Heart left ventricle (tissue), 16 donors: ENCODE measurements at regions not wholly inside any gene's neighbourhood (a gene's known extent, or its start where the extent isn't known, plus 50 kb on each side); places are given as distances from the start of the nearest gene placed in this dataset.
"Not testable (repeated sequence)": the region's sequence is repeated elsewhere in the genome, so short reads cannot be mapped to it uniquely, and the experiment has no call there.

Experiments
- ATAC-seq, 4 donors: fragments of 200-7000 bp; cut with Tn5 transposase; one replicate each; pipeline ENCODE4 v1.9.1; 2020 to 2022; ENCODE audit warnings: moderate library complexity in 4 of 4, mild to moderate bottlenecking in 3 of 4, moderate number of reproducible peaks in 1 of 4
- DNase-seq, 5 donors: peaks; one replicate each; pipeline ENCODE4 v3.0.0-alpha.2; 2020
- H3K27ac ChIP-seq, 12 donors: fragments of 200-600 bp; sonication (generic) in 4 of 12; one replicate each; pipeline versions ENCODE4 v1.5.0 to v1.8.0; 2016 to 2022; ENCODE audit warnings: mild to moderate bottlenecking in 2 of 12
- H3K27me3 ChIP-seq, 9 donors: fragments of 200-600 bp; sonication (generic) in 2 of 9; one replicate each; pipeline versions ENCODE4 v1.5.1 to v1.8.0; 2016 to 2022; ENCODE audit warnings: mild to moderate bottlenecking in 3 of 9
- H3K36me3 ChIP-seq, 9 donors: fragments of 200-600 bp; sonication (generic) in 2 of 9; one replicate each; pipeline versions ENCODE4 v1.5.0 to v1.8.0; 2018 to 2022; ENCODE audit warnings: mild to moderate bottlenecking in 2 of 9
- H3K4me1 ChIP-seq, 12 donors: fragments of 200-600 bp; sonication (generic) in 4 of 12; one replicate each; pipeline versions ENCODE4 v1.5.0 to v1.8.0; 2016 to 2022; ENCODE audit warnings: mild to moderate bottlenecking in 3 of 12
- H3K4me3 ChIP-seq, 12 donors: fragments of 200-600 bp; sonication (generic) in 4 of 12; one replicate each; pipeline versions ENCODE4 v1.5.0 to v1.8.0; 2017 to 2022; ENCODE audit warnings: mild to moderate bottlenecking in 9 of 12, moderate library complexity in 4 of 12
- H3K9me3 ChIP-seq, 12 donors: fragments of 200-600 bp; sonication (generic) in 4 of 12; one replicate each; pipeline versions ENCODE4 v1.5.0 to v1.8.0; 2016 to 2022; ENCODE audit warnings: mild to moderate bottlenecking in 1 of 12
- WGBS, 4 donors: extraction: QIAGEN DNeasy Blood & Tissue Kit in 2 of 4; methylation state at CpG; one replicate each; pipeline versions ENCODE4 v1.1.5 to v1.1.7; 2013 to 2018; 5-methylcytosine and 5-hydroxymethylcytosine counted together
- intact Hi-C, 10 donors: fragments of 100-400 bp; cut with DNase I; formaldehyde crosslinking; loops; one replicate each; pipeline versions ENCODE4 v1.11.1 to v1.14.2; 2022
- donor health status: ischemic (EF 13 %, LVEDD 7.1; RV severe dilation, severe dysfunction).
- donor health status: healthy with polysubstance abuse.
- donor health status: DM: no; HTN: yes; CAD: no.
- donor health status: DM: no; HTN: no; CAD: no.
- donor health status: ischemic (EF 25% LVEDD 6.9; RV normal size, moderate dysfunction).
- donor health status: ischemic (EF 25% LVEDD 5.7; RV mildly dilated, moderate dysfunction).
- donor health status: healthy.
- donor health status: DM: yes; HTN: yes; CAD: no.
- donor health status: ischemic (EF 35%, LVEDD 5.7; RV mildly dilated, moderate dysfunction).
- donor health status: nonischemic (EF 11% LVEDD 7.7; RV severe dilation, severe dysfunction).
- donor health status: DM: yes; HTN: yes; CAD: no.
- donor health status: PGD.
- donor health status: ischemic (EF 29% LVEDD 5.4; RV normal size, mild dysfunction).
- donor health status: nonischemic (EF 23%, LVEDD 6.1; RV moderate dilation, normal function).

GRCh38 chr12:9493325-9493724 is 114.4 kb downstream of the KLRB1 start:
- H3K27me3 ChIP-seq, H3K27ac ChIP-seq, H3K36me3 ChIP-seq, H3K4me1 ChIP-seq, H3K4me3 ChIP-seq, H3K9me3 ChIP-seq, ATAC-seq, DNase-seq, intact Hi-C loops: not testable (repeated sequence)

- H3K36me3 ChIP-seq, DNase-seq: not testable (repeated sequence)
Measured at GRCh38 chr12:9481289-9481688, 126.4 kb downstream of the KLRB1 start.

GRCh38 chr12:9474197-9474596 is 133.5 kb downstream of the KLRB1 start:
- intact Hi-C loops = loop anchor here in 1 of 10 donors (10.0 kb wide), 1 partner anchor 111 kb away; no protein-coding TSS in a partner anchor
- WGBS, 4 donors = 68 to 91% (median 81%) methylated on average over 2 of the region's 2 CpGs
- H3K27me3 ChIP-seq, H3K36me3 ChIP-seq, H3K4me1 ChIP-seq, DNase-seq, H3K9me3 ChIP-seq, ATAC-seq, H3K4me3 ChIP-seq, H3K27ac ChIP-seq: not testable (repeated sequence)

More at GRCh38 chr12:9481289-9481688, 126.4 kb downstream of the KLRB1 start:
- H3K27ac ChIP-seq, H3K27me3 ChIP-seq, intact Hi-C loops, H3K4me3 ChIP-seq, H3K4me1 ChIP-seq, H3K9me3 ChIP-seq, ATAC-seq: not testable (repeated sequence)
- 94 to 98% (median 96%) methylated on average over 3 of the region's 3 CpGs for WGBS, 4 donors

GRCh38 chr12:9473638-9474037 is 134.1 kb downstream of the KLRB1 start:
- DNase-seq, H3K4me3 ChIP-seq, ATAC-seq, H3K4me1 ChIP-seq, H3K9me3 ChIP-seq, H3K36me3 ChIP-seq, H3K27ac ChIP-seq, H3K27me3 ChIP-seq: not testable (repeated sequence)
- intact Hi-C loops = loop anchor here in 1 of 10 donors (10.0 kb wide), 1 partner anchor 111 kb away; no protein-coding TSS in a partner anchor
- 85 to 94% (median 90%) methylated on average over 1 of the region's 1 CpG for WGBS, 4 donors

- DNase-seq, H3K9me3 ChIP-seq, H3K36me3 ChIP-seq, H3K27ac ChIP-seq, H3K4me3 ChIP-seq, H3K4me1 ChIP-seq, H3K27me3 ChIP-seq, ATAC-seq: not testable (repeated sequence)
- intact Hi-C loops = loop anchor here in 1 of 10 donors (10.0 kb wide), 1 partner anchor 113 kb away; no protein-coding TSS in a partner anchor
- WGBS, 4 donors = 95 to 97% (median 97%) methylated on average over 6 to 8 of the region's 8 CpGs
Measured at GRCh38 chr12:9471501-9471900, 136.2 kb downstream of the KLRB1 start.

GRCh38 chr12:9470367-9470766 is 137.3 kb downstream of the KLRB1 start:
- intact Hi-C loops = loop anchor here in 1 of 10 donors (10.0 kb wide), 1 partner anchor 114 kb away; no protein-coding TSS in a partner anchor
- DNase-seq, ATAC-seq, H3K9me3 ChIP-seq, H3K27ac ChIP-seq, H3K36me3 ChIP-seq, H3K4me1 ChIP-seq, H3K4me3 ChIP-seq, H3K27me3 ChIP-seq: not testable (repeated sequence)
- WGBS, 4 donors = 77 to 89% (median 84%) methylated on average over 1 of the region's 1 CpG

GRCh38 chr12:9469956-9470355 is 137.8 kb downstream of the KLRB1 start:
- DNase-seq, H3K4me3 ChIP-seq, H3K9me3 ChIP-seq, H3K27me3 ChIP-seq, H3K4me1 ChIP-seq, H3K36me3 ChIP-seq, ATAC-seq, H3K27ac ChIP-seq: not testable (repeated sequence)
- intact Hi-C loops = loop anchor here in 4 of 10 donors (1.0 to 10.0 kb wide), 6 partner anchors 91 to 415 kb away; no protein-coding TSS in a partner anchor
- WGBS, 4 donors = 45 to 98% (median 69%) methylated on average over 1 of the region's 1 CpG

GRCh38 chr12:9469463-9469862 is 138.3 kb downstream of the KLRB1 start:
- not testable (repeated sequence) for H3K4me3 ChIP-seq, H3K27ac ChIP-seq, ATAC-seq, DNase-seq, H3K9me3 ChIP-seq, H3K4me1 ChIP-seq, H3K36me3 ChIP-seq, H3K27me3 ChIP-seq
- intact Hi-C loops = loop anchor here in 4 of 10 donors (1.0 to 10.0 kb wide), 5 partner anchors 91 to 415 kb away; no protein-coding TSS in a partner anchor
- WGBS, 4 donors = 79 to 86% (median 81%) methylated on average over 2 of the region's 2 CpGs
